GM19467 (cell line): ENCODE measurements at regions not wholly inside any gene's neighbourhood (a gene's known extent, or its start where the extent isn't known, plus 50 kb on each side); places are given as distances from the start of the nearest gene placed in this dataset.
"Not testable (repeated sequence)": the region's sequence is repeated elsewhere in the genome, so short reads cannot be mapped to it uniquely, and the experiment has no call there.

Source experiments
- ATAC-seq: cut with Tn5 transposase; IDR thresholded peaks from one replicate; pipeline ENCODE4 v1.9.1; 2021; ENCODE audit warnings: mild to moderate bottlenecking, moderate library complexity; ENCODE audit not compliant: unreplicated experiment

DNA sequence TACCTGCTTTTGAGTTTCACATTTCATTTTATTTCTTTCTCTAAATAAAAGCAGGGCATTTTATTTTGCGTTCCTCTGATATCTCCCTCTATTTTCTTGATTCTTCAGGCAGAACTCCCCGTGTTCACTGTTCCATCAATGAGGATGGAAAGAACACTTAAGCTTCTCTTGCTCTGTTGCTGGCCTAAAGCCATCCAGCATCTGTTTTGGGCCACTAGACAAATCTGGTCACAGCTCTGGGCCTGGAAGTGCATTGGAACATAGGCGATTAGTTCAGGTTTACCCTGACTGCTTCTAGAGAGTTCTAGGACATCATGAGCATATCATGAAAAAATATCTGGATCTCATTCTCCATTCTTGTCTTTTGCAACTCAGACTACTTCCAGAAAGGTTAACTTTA lies 611.2 kb downstream of the UTRN start:
- ATAC-seq, result no peak

DNA sequence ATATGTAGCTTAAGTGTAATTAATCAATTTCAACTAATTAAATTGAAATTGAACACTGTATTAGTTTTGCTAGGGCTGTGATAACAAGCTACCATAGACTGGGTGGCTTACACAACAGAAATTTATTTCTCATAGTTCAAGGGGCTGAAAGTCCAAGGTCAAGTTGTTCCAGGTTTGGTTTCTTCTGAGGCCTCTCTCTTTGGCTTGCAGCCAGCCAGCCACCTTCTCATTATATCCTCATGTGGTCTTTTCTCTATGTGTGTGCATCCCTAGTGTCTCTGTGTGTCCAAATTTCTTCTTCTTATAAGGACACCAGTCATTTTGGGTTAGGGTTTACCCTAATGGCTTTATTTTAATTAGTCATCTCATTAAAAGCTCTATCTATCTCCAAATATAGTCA lies 611.7 kb downstream of the UTRN start:
- ATAC-seq, result no peak

DNA sequence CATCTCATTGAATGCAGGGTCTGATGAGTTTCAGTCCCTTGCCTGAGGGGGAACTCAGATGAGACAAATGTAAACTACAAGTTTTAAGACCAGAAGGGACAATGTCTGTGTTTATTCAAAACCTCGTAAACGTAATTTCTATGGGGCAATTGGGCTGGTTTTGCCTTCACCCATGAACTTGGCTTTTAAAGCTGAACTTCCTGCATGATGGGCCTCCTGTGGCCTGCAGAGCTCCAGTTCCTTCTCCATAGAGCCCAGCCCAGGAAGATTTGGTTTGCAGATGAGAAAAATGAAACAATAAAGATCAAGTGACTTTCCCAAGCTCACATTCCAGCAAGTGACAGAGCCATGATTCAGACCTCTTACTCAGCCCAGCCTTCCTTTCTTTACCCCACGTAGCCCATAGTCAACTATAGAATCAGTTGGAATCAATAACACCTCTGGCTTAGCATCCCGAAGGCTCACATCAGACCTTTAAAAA lies 612.3 kb downstream of the UTRN start:
- no peak for ATAC-seq

- no peak for ATAC-seq
These were observed 613.0 kb downstream of the UTRN start for GRCh38 chr6:144898052-144898689.

GRCh38 chr6:144898741-144899140 lies 613.6 kb downstream of the UTRN start:
- ATAC-seq, result no peak

DNA sequence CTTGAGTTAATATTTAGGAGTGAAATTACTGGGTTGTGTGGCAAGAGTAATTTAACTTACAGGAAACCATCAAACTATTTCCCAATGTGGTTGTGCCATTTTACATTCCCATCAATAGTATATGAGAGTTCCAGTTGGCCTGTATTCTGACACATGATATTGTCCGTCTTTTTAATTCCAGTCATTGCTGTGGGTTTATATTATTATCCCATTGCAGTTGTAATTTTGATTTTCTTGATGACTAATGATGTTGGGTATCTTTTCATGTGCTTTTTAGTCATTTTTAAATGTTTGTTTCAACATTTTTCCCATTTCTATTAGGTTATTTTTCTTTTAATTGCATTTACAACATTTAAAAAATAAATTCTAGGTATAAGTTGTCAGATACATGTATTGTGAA lies 614.0 kb downstream of the UTRN start:
- no peak for ATAC-seq

DNA sequence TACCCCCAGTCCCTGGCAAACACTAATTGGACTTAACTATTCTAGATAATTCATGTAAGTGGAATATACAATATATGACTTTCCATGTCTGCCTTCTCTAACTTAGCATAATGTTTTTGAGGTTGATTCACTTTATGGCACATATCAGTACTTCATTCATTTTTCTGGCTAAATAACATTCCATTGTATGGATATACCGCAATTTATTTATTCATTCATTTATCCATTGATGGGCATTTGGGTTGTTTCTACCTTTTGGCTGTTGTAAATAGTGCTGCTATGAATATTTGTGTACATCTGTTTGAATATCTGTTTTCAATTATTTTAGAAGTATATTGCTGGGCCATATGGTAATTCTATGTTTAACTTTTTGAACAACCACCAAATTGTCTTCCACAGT lies 616.3 kb downstream of the UTRN start:
- ATAC-seq, result no peak

GRCh38 chr6:144908004-144908403 lies 622.9 kb downstream of the UTRN start:
- no peak for ATAC-seq

DNA sequence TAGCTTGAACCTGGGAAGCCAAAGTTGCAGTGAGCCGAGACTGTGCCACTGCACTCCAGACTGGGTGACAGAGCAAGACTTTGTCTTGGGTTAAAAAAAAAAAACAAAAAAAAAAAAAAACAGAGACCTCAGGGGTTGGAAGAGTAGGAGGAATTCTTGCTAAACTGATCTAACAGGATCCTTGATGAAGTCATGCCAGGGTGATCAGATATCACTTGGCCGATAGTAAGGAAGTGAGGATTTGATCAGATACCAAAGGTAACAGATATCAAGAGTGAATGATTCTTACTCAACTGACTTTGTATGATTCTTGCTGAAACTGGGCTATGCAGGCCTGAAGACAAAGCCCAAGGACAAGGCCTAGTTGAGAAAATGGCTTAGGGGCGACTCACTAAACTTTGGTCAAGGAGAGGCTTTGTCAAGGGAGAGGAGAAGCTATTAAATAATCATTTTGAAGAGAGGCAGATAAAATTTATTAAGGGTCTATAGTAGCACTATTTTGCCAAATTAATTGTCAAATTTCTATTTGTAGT lies 624.7 kb downstream of the UTRN start:
- no peak for ATAC-seq

GRCh38 chr6:144911322-144911721 lies 626.2 kb downstream of the UTRN start:
- ATAC-seq, result no peak

- ATAC-seq, result no peak
These were observed 627.3 kb downstream of the UTRN start for GRCh38 chr6:144912474-144912873.

GRCh38 chr6:144918073-144918472 lies 632.9 kb downstream of the UTRN start:
- ATAC-seq, result no peak

DNA sequence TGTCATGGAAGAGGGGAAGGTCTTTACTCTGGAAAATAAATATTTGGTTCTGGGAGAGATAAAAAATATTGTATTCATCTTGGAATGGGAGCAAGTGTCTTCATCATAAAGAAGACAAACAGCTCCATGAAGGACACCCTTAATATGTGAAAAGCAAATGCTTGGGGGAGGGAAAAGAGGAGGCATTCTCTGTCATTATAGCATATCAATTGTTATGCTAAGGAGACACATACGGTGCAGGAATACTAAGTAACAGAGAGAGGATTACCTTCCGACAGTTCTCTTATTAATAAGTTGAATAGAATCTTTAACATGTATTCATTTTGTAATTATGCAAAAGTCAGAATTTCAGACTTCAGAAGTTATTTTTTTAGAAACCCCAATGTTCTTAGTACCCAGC lies 634.4 kb downstream of the UTRN start:
- no peak for ATAC-seq

GRCh38 chr6:144920391-144920961 lies 635.3 kb downstream of the UTRN start:
- ATAC-seq, result no peak

- ATAC-seq, result no peak
These were observed 636.3 kb downstream of the UTRN start for GRCh38 chr6:144921206-144921975.

DNA sequence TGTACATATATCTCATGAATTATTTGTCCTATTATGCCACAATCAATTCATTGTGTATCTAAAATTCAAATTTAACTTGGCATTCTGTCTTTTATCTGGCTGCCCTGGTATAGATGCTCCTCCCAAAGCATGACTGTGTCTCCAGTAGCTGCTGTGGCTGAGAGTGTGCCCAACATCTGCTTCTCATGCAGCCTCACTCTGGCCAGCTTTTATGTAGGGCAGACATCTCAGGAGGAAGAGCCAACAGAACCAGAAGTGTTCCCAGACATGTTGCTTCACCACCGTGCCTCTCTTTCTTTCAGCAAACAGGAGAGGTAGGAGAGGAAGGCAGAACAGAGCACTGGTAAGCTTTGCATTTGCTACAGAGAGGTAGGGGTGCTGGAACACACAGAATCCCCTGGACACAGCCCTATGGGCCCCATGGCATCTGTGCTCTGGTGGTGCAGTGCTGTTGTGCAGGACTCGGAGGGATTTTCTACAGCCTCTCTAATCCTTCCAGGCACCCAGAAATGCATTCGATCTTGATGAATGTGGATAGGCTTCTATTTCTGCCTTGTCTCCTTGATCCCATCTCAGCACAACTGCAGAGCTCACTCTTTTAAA lies 637.1 kb downstream of the UTRN start:
- no peak for ATAC-seq

GRCh38 chr6:144922771-144923490 lies 637.8 kb downstream of the UTRN start:
- not testable (repeated sequence) for ATAC-seq

DNA sequence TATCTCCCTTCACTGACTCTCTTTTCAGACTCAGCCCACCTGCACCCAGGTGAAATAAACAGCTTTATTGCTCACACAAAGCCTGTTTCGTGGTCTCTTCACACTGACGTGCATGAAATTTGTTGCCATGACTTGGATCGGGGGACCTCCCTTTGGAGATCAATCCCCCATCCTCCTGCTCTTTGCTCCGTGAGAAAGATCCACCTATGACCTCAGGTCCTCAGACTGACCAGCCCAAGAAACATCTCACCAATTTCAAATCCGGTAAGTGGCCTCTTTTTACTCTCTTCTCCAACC lies 638.3 kb downstream of the UTRN start:
- not testable (repeated sequence) for ATAC-seq

- no peak for ATAC-seq
These were observed 643.7 kb downstream of the UTRN start for GRCh38 chr6:144928847-144929246.

- no peak for ATAC-seq
These were observed 644.1 kb downstream of the UTRN start for GRCh38 chr6:144929262-144929661.
